ENCODE measurements at regions not wholly inside any gene's neighbourhood (a gene's known extent, or its start where the extent isn't known, plus 50 kb on each side); places are given as distances from the start of the nearest gene placed in this dataset.

GRCh38 chr13:44652168-44652567 lies 76.0 kb upstream of the TSC22D1 start:
- ATAC-seq = no peak
- Histone ChIP-seq H3K4me1 (no peaks in the 10 kb centered on the region), H3K4me3 (no peak overlapping the region), H3K27ac (no peak overlapping the region), H3K27me3 (ENCODE audit: low read depth) (no peaks in the 10 kb centered on the region), H3K36me3 (no peaks in the 10 kb centered on the region), H3K9me3 (no peaks in the 10 kb centered on the region)
- no peak for DNase-seq
- no peak for TF ChIP-seq CTCF (IDR thresholded peaks at IDR 0.05)
- intact Hi-C loops (cut with DNase I) = no loop called here

- Histone ChIP-seq H3K36me3 (no peaks in the 10 kb centered on the region), H3K9me3 (no peaks in the 10 kb centered on the region), H3K27me3 (ENCODE audit: low read depth) (no peaks in the 10 kb centered on the region), H3K4me3 (no peak overlapping the region), H3K27ac (no peak overlapping the region), H3K4me1 (no peaks in the 10 kb centered on the region)
- TF ChIP-seq CTCF (IDR thresholded peaks at IDR 0.05) = no peak
- DNase-seq (no peak), ATAC-seq (no peak)
- intact Hi-C loops (cut with DNase I) = no loop called here
These were observed 75.6 kb upstream of the TSC22D1 start for GRCh38 chr13:44651724-44652123.

- DNase-seq (no peak), ATAC-seq (no peak)
- TF ChIP-seq CTCF (IDR thresholded peaks at IDR 0.05) = no peak
- no peak overlapping the region for H3K27ac ChIP-seq
- intact Hi-C loops (cut with DNase I) = no loop called here
- no peaks in the 10 kb centered on the region for H3K4me1 ChIP-seq
- no peak overlapping the region for H3K4me3 ChIP-seq
- H3K36me3 ChIP-seq = no peaks in the 10 kb centered on the region
- no peaks in the 10 kb centered on the region for H3K27me3 ChIP-seq (ENCODE audit: low read depth)
- no peaks in the 10 kb centered on the region for H3K9me3 ChIP-seq
These were observed 75.1 kb upstream of the TSC22D1 start for GRCh38 chr13:44651209-44651608.

GRCh38 chr13:44649834-44650233 lies 73.7 kb upstream of the TSC22D1 start:
- Histone ChIP-seq H3K27me3 (ENCODE audit: low read depth) (no peaks in the 10 kb centered on the region), H3K9me3 (no peaks in the 10 kb centered on the region), H3K27ac (no peak overlapping the region), H3K4me3 (no peak overlapping the region), H3K4me1 (no peaks in the 10 kb centered on the region), H3K36me3 (no peaks in the 10 kb centered on the region)
- intact Hi-C loops (cut with DNase I) = no loop called here
- no peak for TF ChIP-seq CTCF (IDR thresholded peaks at IDR 0.05)
- DNase-seq (no peak), ATAC-seq (no peak)

- TF ChIP-seq CTCF (IDR thresholded peaks at IDR 0.05) = no peak
- Histone ChIP-seq H3K4me3 (no peak overlapping the region), H3K36me3 (no peaks in the 10 kb centered on the region), H3K9me3 (no peaks in the 10 kb centered on the region), H3K27ac (no peak overlapping the region), H3K27me3 (ENCODE audit: low read depth) (no peaks in the 10 kb centered on the region), H3K4me1 (no peaks in the 10 kb centered on the region)
- DNase-seq (no peak), ATAC-seq (no peak)
- intact Hi-C loops (cut with DNase I) = no loop called here
These were observed 72.9 kb upstream of the TSC22D1 start for GRCh38 chr13:44649104-44649428.
